HuH-7.5 (cell line): ENCODE measurements at regions not wholly inside any gene's neighbourhood (a gene's known extent, or its start where the extent isn't known, plus 50 kb on each side); places are given as distances from the start of the nearest gene placed in this dataset.
"Not testable (repeated sequence)": the region's sequence is repeated elsewhere in the genome, so short reads cannot be mapped to it uniquely, and the experiment has no call there.

Experiments used
- DNase-seq: peaks from one replicate; pipeline ENCODE4 v3.0.0; 2011; ENCODE audit warnings: low spot score

- no peak for DNase-seq
Observed at GRCh38 chr2:75324861-75325284, 125.6 kb upstream of the TACR1 start.

GRCh38 chr2:75324141-75324540 is 124.8 kb upstream of the TACR1 start:
- DNase-seq = no peak

GRCh38 chr2:75321599-75321922 is 122.2 kb upstream of the TACR1 start:
- no peak for DNase-seq

- DNase-seq = no peak
Observed at GRCh38 chr2:75320898-75321598, 121.7 kb upstream of the TACR1 start.

GRCh38 chr2:75319951-75320350 is 120.6 kb upstream of the TACR1 start:
- no peak for DNase-seq

GRCh38 chr2:75317802-75318201 is 118.5 kb upstream of the TACR1 start:
- no peak for DNase-seq

GRCh38 chr2:75317316-75317715 is 118.0 kb upstream of the TACR1 start:
- DNase-seq = no peak

- no peak for DNase-seq
Observed at GRCh38 chr2:75315436-75315835, 116.1 kb upstream of the TACR1 start.

GRCh38 chr2:75311993-75312392 is 112.7 kb upstream of the TACR1 start:
- DNase-seq = no peak

- DNase-seq = no peak
Observed at GRCh38 chr2:75311521-75311920, 112.2 kb upstream of the TACR1 start.

GRCh38 chr2:75310876-75311275 is 111.6 kb upstream of the TACR1 start:
- no peak for DNase-seq

GRCh38 chr2:75309596-75310463 is 110.5 kb upstream of the TACR1 start:
- no peak for DNase-seq

GRCh38 chr2:75303227-75303626 is 103.9 kb upstream of the TACR1 start:
- no peak for DNase-seq

- no peak for DNase-seq
Observed at GRCh38 chr2:75294362-75294761, 95.0 kb upstream of the TACR1 start.

- DNase-seq = no peak
Observed at GRCh38 chr2:75292826-75293225, 93.5 kb upstream of the TACR1 start.

GRCh38 chr2:75290600-75291150 is 91.4 kb upstream of the TACR1 start:
- no peak for DNase-seq

- no peak for DNase-seq
Observed at GRCh38 chr2:75289771-75290170, 90.5 kb upstream of the TACR1 start.

- DNase-seq = not testable (repeated sequence)
Observed at GRCh38 chr2:75289178-75289577, 89.9 kb upstream of the TACR1 start.

GRCh38 chr2:75288760-75289159 is 89.4 kb upstream of the TACR1 start:
- DNase-seq = no peak

- no peak for DNase-seq
Observed at GRCh38 chr2:75287624-75288316, 88.5 kb upstream of the TACR1 start.

GRCh38 chr2:75284345-75284744 is 85.0 kb upstream of the TACR1 start:
- no peak for DNase-seq

- DNase-seq = no peak
Observed at GRCh38 chr2:75278821-75279379, 79.6 kb upstream of the TACR1 start.
